ENCODE measurements at regions not wholly inside any gene's neighbourhood (a gene's known extent, or its start where the extent isn't known, plus 50 kb on each side); places are given as distances from the start of the nearest gene placed in this dataset.

DNA sequence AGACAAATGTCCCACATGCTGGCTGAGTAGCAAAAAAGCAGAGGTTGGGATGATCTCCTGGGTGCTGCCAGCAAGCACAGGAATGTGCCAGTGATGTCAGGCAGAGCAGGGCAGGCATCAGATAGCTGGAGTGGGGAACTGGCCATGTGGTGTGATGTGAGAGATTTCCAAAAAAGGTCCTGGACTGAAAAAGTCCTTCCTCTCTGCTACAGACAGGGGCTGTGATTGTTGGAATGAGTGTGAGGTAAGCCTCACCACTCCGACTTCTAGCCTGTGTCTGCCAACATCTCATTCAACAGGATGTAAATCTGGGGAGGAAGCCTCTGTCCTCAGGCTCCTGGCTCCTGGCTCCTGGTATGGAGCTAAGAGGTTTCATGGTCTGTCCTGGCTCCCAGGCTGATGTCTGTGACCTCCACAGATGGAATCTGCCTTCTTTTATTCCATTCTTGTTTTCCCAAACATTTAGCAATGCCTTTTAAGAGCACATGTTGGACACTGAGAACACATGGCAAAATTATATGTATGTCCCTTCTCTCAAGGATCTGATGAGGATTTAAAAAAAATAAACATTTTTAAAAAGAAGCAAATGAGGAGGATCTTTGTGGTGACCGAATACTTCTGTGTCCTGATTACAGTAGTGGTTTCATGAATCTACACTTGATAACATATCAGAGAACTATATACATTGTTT is 50.1 kb upstream of the STK38L start:
- DNase-seq = no peak
- Histone ChIP-seq H3K9me3 (replicated peaks in 1 of 3) (no peaks in the 10 kb centered on the region), H3K4me3 (no peak overlapping the region), H3K36me3 (replicated peaks in 1 of 2) (no peaks in the 10 kb centered on the region), H3K27me3 (no peaks in the 10 kb centered on the region), H3K27ac (peak overlapping the region in 1 of 5 donors; percentile 3), H3K4me1 (replicated peaks in 1 of 2) (no peaks in the 10 kb centered on the region)
- intact Hi-C loops (cut with DNase I) = no loop called here
- WGBS, 4 donors = 62 to 89% (median 74%) methylated on average over 1 to 2 of the region's 2 CpGs
- TF ChIP-seq, protein P1, sequence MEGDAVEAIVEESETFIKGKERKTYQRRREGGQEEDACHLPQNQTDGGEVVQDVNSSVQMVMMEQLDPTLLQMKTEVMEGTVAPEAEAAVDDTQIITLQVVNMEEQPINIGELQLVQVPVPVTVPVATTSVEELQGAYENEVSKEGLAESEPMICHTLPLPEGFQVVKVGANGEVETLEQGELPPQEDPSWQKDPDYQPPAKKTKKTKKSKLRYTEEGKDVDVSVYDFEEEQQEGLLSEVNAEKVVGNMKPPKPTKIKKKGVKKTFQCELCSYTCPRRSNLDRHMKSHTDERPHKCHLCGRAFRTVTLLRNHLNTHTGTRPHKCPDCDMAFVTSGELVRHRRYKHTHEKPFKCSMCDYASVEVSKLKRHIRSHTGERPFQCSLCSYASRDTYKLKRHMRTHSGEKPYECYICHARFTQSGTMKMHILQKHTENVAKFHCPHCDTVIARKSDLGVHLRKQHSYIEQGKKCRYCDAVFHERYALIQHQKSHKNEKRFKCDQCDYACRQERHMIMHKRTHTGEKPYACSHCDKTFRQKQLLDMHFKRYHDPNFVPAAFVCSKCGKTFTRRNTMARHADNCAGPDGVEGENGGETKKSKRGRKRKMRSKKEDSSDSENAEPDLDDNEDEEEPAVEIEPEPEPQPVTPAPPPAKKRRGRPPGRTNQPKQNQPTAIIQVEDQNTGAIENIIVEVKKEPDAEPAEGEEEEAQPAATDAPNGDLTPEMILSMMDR (IDR thresholded peaks at IDR 0.05) = no peak
- TF ChIP-seq POLR2A (IDR thresholded peaks at IDR 0.05) = no peak
